ENCODE measurements at regions not wholly inside any gene's neighbourhood (a gene's known extent, or its start where the extent isn't known, plus 50 kb on each side); places are given as distances from the start of the nearest gene placed in this dataset.

DNA sequence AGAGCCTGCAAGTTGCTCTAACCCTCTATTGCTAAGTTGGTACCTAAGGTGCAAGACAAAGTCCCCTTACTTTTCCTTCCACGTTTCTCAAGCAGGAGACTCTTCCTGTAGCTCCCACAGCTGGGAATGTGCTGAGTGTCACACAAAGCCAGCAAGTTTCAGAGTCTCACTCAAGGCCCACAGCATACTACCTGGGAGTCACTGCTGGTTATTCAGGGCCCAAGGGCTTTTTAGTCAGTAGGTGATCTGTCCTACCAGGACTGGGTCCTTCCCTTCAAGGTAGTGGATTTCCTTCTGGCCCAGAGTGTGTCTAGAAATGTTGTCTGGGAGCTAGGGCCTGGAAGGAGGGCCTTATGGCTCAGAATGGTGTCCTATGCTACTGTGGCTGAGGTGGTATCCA lies 261.9 kb upstream of the CITED2 start:
- peaks cover 9% of the 10 kb centered on the region for H3K4me1 Mint-ChIP-seq
- H3K27me3 Mint-ChIP-seq, result peaks cover 21% of the 10 kb centered on the region
- H3K27ac Mint-ChIP-seq, result no peak overlapping the region
- DNase-seq (no peak), ATAC-seq (ENCODE audit: low read depth) (no peak)
- no peak overlapping the region for H3K4me3 Mint-ChIP-seq
- POLR2A ChIA-PET, result no interaction called here
- H3K36me3 Mint-ChIP-seq, result no peaks in the 10 kb centered on the region
- no peaks in the 10 kb centered on the region for H3K9me3 Mint-ChIP-seq

DNA sequence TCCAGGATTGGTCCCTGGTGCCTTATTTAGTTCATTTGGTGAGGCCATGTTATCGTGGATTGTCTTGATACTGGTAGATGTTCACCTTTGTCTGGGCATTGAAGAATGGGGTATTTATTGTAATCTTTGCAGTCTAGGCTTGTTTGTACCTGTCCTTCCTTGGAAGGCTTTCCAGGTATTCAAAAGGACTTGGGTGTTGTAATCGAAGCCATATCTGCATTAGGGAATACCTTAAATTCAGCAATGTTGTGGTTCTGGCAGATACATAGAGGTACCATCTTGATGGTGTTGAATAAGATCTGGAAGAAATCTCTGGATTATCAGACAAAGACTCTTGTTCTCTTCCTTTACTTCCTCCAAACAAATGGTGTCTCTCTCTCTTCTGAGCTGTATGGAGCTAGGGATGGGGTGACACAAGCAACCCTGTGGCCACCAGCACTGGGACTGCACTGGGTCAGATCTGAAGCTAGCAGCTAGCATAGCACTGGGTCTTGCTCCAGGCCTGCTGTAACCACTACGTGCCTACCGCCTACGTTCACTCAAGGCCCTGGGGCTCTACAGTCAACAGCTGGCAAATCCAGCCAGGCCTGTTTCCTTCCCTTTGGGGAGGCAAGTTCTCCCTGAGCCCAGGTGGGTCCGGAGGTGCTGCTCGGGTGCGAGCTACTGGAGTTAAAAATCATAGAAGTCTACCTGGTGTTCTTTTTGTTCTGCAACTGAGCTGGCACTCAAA lies 261.1 kb upstream of the CITED2 start:
- Mint-ChIP-seq H3K27me3 (peaks cover 21% of the 10 kb centered on the region), H3K9me3 (no peaks in the 10 kb centered on the region), H3K27ac (no peak overlapping the region), H3K36me3 (no peaks in the 10 kb centered on the region), H3K4me1 (peaks cover 6% of the 10 kb centered on the region), H3K4me3 (no peak overlapping the region)
- DNase-seq (no peak), ATAC-seq (ENCODE audit: low read depth) (no peak)
- POLR2A ChIA-PET, result no interaction called here

DNA sequence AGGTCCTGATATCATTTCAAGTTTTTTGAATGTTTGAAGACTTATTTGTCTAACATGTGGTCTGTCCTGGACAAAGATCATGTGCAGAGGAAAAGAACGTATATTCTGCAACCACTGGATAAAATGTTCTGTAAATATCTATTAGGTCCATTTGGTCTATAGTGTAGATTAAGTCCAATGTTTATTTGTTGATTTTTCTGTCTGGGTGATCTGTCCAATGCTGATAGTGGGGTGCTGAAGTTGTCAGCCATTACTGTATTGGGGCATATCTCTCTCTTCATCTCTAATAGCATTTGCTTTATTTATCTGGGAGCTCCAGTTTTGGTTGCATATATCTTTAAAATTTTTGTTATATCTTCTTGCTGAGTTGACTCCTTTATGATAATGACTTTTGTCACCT lies 258.4 kb upstream of the CITED2 start:
- Mint-ChIP-seq H3K9me3 (no peaks in the 10 kb centered on the region), H3K4me3 (no peak overlapping the region), H3K27ac (no peak overlapping the region), H3K36me3 (no peaks in the 10 kb centered on the region), H3K27me3 (peaks cover 32% of the 10 kb centered on the region), H3K4me1 (no peaks in the 10 kb centered on the region)
- DNase-seq (no peak), ATAC-seq (ENCODE audit: low read depth) (no peak)
- POLR2A ChIA-PET, result no interaction called here

GRCh38 chr6:139628270-139628669 lies 253.8 kb upstream of the CITED2 start:
- Mint-ChIP-seq H3K36me3 (no peaks in the 10 kb centered on the region), H3K4me1 (no peaks in the 10 kb centered on the region), H3K9me3 (no peaks in the 10 kb centered on the region), H3K4me3 (no peak overlapping the region), H3K27ac (no peak overlapping the region), H3K27me3 (peaks cover 26% of the 10 kb centered on the region)
- ATAC-seq (ENCODE audit: low read depth), result no peak
- POLR2A ChIA-PET, result no interaction called here
- DNase-seq, result no peak

DNA sequence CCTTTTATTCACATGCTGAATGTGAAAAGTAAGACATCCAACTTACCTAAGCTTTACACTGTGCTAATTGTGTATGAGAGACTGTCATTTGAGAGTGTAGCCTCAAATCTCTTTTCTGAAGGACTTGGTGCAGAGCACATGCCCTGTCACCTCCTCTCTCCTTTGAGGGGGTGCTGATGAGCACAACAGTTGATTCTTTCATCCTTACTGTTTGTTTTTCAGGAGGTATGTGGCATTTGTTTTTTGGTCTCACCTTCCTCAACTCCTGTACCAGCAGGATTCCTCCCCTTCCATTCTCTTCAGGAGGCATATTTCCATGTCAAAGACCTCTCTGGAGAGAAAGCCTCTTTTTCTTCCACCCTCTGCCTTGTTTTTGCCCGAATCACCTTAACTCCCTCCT lies 252.6 kb upstream of the CITED2 start:
- H3K27ac Mint-ChIP-seq, result no peak overlapping the region
- ATAC-seq (ENCODE audit: low read depth), result no peak
- POLR2A ChIA-PET, result no interaction called here
- H3K36me3 Mint-ChIP-seq, result no peaks in the 10 kb centered on the region
- H3K4me3 Mint-ChIP-seq, result no peak overlapping the region
- H3K9me3 Mint-ChIP-seq, result no peaks in the 10 kb centered on the region
- no peaks in the 10 kb centered on the region for H3K4me1 Mint-ChIP-seq
- no peak for DNase-seq
- H3K27me3 Mint-ChIP-seq, result peaks cover 18% of the 10 kb centered on the region

DNA sequence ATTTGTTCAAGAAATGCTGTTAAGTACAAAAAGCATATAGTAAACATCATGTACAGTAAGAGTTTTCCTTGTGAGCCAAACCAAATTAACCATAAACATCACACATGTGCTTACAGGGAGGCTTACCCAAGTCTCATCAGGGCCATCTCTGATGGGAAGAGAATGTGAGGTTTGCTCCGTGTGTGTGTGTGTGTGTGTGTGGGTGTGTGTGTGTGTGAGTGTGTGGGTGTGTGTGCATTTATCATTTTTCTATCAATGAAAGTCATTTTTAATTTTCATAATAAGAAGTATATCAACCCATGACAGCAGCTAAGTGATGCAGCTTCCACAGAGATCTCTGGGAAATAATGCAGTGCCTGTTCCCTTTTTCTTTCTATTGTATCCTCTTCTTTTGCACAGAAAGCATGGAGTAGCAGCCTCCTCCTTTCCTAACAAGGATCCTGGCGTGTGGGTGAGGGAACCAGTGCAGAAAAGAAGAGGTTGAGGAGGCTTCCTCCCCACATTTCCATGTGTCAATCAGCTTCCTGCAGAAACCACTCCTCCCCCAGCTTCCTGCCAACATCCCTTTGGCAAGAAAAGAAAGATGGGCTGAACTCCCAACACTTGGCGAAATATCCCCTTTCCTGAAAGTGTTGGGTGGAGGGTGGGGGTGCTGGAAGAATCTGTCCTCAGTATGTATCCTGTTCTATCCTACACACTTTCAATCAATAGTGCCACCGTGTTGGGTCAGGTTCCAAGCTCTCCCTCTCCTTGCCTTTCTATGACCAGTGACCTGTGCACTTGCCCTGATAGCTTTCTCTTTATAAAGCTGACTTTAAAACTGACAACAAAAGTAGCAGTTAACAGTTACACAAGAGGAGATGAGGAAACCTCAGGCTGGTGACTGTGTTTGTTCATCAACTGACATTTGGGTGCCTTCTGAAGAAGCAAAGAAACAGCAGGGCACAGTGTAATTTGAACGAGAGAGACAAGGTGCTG lies 251.8 kb upstream of the CITED2 start:
- Mint-ChIP-seq H3K4me3 (no peak overlapping the region), H3K27me3 (peaks cover 16% of the 10 kb centered on the region), H3K36me3 (no peaks in the 10 kb centered on the region), H3K9me3 (no peaks in the 10 kb centered on the region), H3K4me1 (no peaks in the 10 kb centered on the region), H3K27ac (no peak overlapping the region)
- DNase-seq (no peak), ATAC-seq (ENCODE audit: low read depth) (no peak)
- POLR2A ChIA-PET, result no interaction called here

DNA sequence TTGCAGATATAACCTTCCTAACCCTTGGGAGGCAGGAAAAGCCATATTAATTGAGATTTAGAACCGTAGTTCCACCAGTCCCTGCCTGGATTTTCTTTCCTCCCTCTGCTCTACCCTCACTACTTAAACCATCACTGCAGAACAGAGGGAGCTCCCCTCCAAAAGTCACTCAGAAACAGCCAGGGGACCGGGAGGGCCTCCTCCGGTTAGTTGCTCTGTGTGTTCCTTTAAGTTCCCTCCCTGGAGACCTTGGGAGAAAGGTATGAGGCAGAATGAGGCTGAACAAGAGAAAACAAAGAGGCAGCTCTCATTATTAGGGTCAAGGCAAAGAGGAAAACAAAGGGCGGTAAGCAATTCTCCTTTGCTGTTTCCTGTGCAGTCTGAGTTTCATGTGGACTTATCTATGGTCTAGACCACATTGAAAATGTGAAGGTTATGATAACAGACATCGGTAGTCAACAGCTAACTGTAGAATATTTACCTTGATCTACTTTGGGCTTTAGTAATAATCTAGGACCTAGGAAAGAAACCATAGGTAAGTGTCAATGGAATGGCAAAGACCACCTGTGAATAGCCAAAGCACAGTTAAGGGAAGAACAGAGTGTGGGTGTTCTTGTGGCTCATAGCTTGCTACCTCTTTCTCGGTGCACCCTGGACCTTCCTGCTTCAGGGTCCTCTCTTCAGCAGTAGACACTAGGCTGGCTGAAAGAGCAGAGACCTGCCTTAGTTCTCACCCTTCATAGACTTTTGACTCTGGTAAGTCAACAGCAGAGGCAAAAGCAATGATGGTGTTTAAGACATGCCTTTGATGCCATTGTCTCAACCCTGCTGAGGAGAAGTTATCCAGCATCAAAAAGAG lies 250.9 kb upstream of the CITED2 start:
- H3K27ac Mint-ChIP-seq, result no peak overlapping the region
- no peak overlapping the region for H3K4me3 Mint-ChIP-seq
- POLR2A ChIA-PET, result interaction anchor here (0.6 kb wide), 1 partner anchor 21 kb away, joined by 3 read pairs; no protein-coding TSS in a partner anchor
- H3K36me3 Mint-ChIP-seq, result no peaks in the 10 kb centered on the region
- H3K9me3 Mint-ChIP-seq, result peaks cover 1% of the 10 kb centered on the region
- ATAC-seq (ENCODE audit: low read depth), result no peak
- peaks cover 16% of the 10 kb centered on the region for H3K27me3 Mint-ChIP-seq
- no peaks in the 10 kb centered on the region for H3K4me1 Mint-ChIP-seq
- no peak for DNase-seq

GRCh38 chr6:139623372-139623771 lies 248.9 kb upstream of the CITED2 start:
- DNase-seq, result no peak
- peaks cover 1% of the 10 kb centered on the region for H3K9me3 Mint-ChIP-seq
- H3K4me3 Mint-ChIP-seq, result no peak overlapping the region
- POLR2A ChIA-PET, result no interaction called here
- no peaks in the 10 kb centered on the region for H3K4me1 Mint-ChIP-seq
- no peak for ATAC-seq (ENCODE audit: low read depth)
- no peaks in the 10 kb centered on the region for H3K36me3 Mint-ChIP-seq
- peaks cover 11% of the 10 kb centered on the region for H3K27me3 Mint-ChIP-seq
- no peak overlapping the region for H3K27ac Mint-ChIP-seq

- no peak for DNase-seq
- Mint-ChIP-seq H3K4me3 (no peak overlapping the region), H3K36me3 (no peaks in the 10 kb centered on the region), H3K27ac (no peak overlapping the region), H3K9me3 (no peaks in the 10 kb centered on the region), H3K4me1 (no peaks in the 10 kb centered on the region), H3K27me3 (peaks cover 5% of the 10 kb centered on the region)
- ATAC-seq (ENCODE audit: low read depth), result no peak
- POLR2A ChIA-PET, result no interaction called here
Observed at GRCh38 chr6:139613496-139613895, 239.0 kb upstream of the CITED2 start.

DNA sequence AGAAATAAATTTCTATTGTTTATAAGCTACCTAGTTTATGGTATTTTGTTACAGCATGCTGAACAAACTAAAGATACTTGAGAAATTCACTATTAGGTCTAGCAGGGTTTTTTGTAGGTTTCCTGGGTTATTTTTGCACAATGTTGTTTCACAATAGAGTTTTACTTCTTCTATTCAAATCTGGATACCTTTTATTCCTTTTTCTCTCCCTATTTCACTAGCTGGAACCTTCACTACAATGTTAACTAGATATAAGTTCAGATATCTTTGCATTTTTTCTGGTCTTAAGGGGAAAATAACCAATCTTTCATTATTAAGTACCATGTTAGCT lies 237.7 kb upstream of the CITED2 start:
- POLR2A ChIA-PET, result no interaction called here
- H3K9me3 Mint-ChIP-seq, result no peaks in the 10 kb centered on the region

DNA sequence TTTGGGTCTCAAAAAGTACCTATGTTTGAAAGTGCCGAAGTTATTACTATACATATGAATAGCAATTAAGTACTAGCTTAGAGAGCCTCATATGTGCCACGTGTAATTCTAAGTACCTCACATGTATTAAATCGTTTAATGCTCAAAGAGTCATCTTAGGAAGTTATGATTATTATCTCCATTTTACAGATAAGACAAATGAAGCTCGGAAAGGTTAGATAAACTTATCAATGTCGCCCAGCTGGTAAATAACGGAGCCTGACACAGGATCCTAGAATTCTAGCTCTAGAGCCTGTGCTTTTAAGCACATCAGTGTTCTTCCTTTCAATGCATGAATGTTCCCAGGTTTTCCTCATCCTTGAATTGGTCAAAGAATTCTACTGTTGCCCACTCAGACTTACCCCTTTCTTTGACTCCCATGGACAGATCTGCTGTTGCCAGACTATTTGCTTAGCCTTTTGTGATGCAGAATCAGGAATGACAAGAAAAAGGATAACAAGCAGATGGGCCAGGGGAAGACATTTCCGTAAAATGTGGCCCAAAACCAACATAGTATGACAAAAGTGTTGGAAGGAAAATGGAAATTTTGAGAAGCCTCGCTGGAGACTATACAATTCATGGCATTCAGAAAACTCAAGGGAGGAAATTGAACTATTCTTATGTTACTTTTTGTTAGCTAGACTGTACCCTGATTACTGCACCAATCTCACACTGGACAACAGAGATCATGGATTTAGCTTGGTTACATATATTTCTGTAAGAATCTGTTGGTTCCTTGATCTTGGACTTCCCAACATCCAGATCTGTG lies 237.1 kb upstream of the CITED2 start:
- Mint-ChIP-seq H3K27me3 (peaks cover 9% of the 10 kb centered on the region), H3K4me1 (no peaks in the 10 kb centered on the region), H3K9me3 (no peaks in the 10 kb centered on the region), H3K36me3 (no peaks in the 10 kb centered on the region), H3K27ac (no peak overlapping the region), H3K4me3 (no peak overlapping the region)
- DNase-seq (no peak), ATAC-seq (ENCODE audit: low read depth) (no peak)
- POLR2A ChIA-PET, result no interaction called here

More for the DNA sequence above, 237.7 kb upstream of the CITED2 start:
- H3K27ac Mint-ChIP-seq, result no peak overlapping the region
- ATAC-seq (ENCODE audit: low read depth) (no peak), DNase-seq (no peak)
- H3K36me3 Mint-ChIP-seq, result no peaks in the 10 kb centered on the region
- H3K27me3 Mint-ChIP-seq, result peaks cover 9% of the 10 kb centered on the region
- H3K4me3 Mint-ChIP-seq, result no peak overlapping the region
- no peaks in the 10 kb centered on the region for H3K4me1 Mint-ChIP-seq

- Mint-ChIP-seq H3K4me3 (no peak overlapping the region), H3K27ac (no peak overlapping the region), H3K4me1 (no peaks in the 10 kb centered on the region), H3K27me3 (peaks cover 9% of the 10 kb centered on the region), H3K9me3 (peaks cover 2% of the 10 kb centered on the region), H3K36me3 (no peaks in the 10 kb centered on the region)
- ATAC-seq (ENCODE audit: low read depth) (no peak), DNase-seq (no peak)
- POLR2A ChIA-PET, result no interaction called here
Observed at GRCh38 chr6:139608466-139609261, 234.2 kb upstream of the CITED2 start.

All from activated naive CD8-positive, alpha-beta T cell treated with anti-CD3 and anti-CD28 coated beads, Interleukin-2, amount 10 ng/mL, durations not matched to agents 7 days and 5 days (primary cell).